ENCODE measurements at regions not wholly inside any gene's neighbourhood (a gene's known extent, or its start where the extent isn't known, plus 50 kb on each side); places are given as distances from the start of the nearest gene placed in this dataset.
"Not testable (repeated sequence)": the region's sequence is repeated elsewhere in the genome, so short reads cannot be mapped to it uniquely, and the experiment has no call there.

- not testable (repeated sequence) for TF ChIP-seq CTCF (conservative IDR thresholded peaks at IDR 0.05); ZFX (IDR thresholded peaks at IDR 0.05)
Measured at GRCh38 chr3:25851693-25852259, 61.9 kb downstream of the OXSM start.
